Hepatic stellate cell (primary cell): ENCODE measurements at regions not wholly inside any gene's neighbourhood (a gene's known extent, or its start where the extent isn't known, plus 50 kb on each side); places are given as distances from the start of the nearest gene placed in this dataset.

Experiments
- DNase-seq: peaks from one replicate; pipeline ENCODE4 v3.0.0; 2011; ENCODE audit warnings: low spot score

- DNase-seq, result no peak
These were observed 324.0 kb downstream of the STIM2 start for GRCh38 chr4:27184508-27185155.

- no peak for DNase-seq
These were observed 326.1 kb downstream of the STIM2 start for GRCh38 chr4:27186710-27187109.

GRCh38 chr4:27187786-27188185, 327.1 kb downstream of the STIM2 start:
- DNase-seq, result no peak

GRCh38 chr4:27189683-27190082, 329.0 kb downstream of the STIM2 start:
- no peak for DNase-seq

GRCh38 chr4:27191592-27191991, 331.0 kb downstream of the STIM2 start:
- DNase-seq, result no peak

- DNase-seq, result no peak
These were observed 334.0 kb downstream of the STIM2 start for GRCh38 chr4:27194599-27195176.

GRCh38 chr4:27198246-27198645, 337.6 kb downstream of the STIM2 start:
- no peak for DNase-seq

- DNase-seq, result no peak
These were observed 338.3 kb downstream of the STIM2 start for GRCh38 chr4:27198971-27199370.

- no peak for DNase-seq
These were observed 345.4 kb downstream of the STIM2 start for GRCh38 chr4:27206009-27206408.

- no peak for DNase-seq
These were observed 350.3 kb downstream of the STIM2 start for GRCh38 chr4:27210956-27211355.

GRCh38 chr4:27214010-27214409, 353.4 kb downstream of the STIM2 start:
- DNase-seq, result no peak

GRCh38 chr4:27215220-27215826, 354.7 kb downstream of the STIM2 start:
- no peak for DNase-seq

GRCh38 chr4:27217261-27217769, 356.7 kb downstream of the STIM2 start:
- no peak for DNase-seq

- no peak for DNase-seq
These were observed 357.4 kb downstream of the STIM2 start for GRCh38 chr4:27218013-27218412.

- DNase-seq, result no peak
These were observed 362.7 kb downstream of the STIM2 start for GRCh38 chr4:27223326-27223725.

- DNase-seq, result no peak
These were observed 372.9 kb downstream of the STIM2 start for GRCh38 chr4:27233531-27233930.

GRCh38 chr4:27234306-27234899, 373.8 kb downstream of the STIM2 start:
- DNase-seq, result no peak

GRCh38 chr4:27239641-27240040, 379.0 kb downstream of the STIM2 start:
- no peak for DNase-seq

- no peak for DNase-seq
These were observed 381.6 kb downstream of the STIM2 start for GRCh38 chr4:27242217-27242616.

- no peak for DNase-seq
These were observed 384.6 kb downstream of the STIM2 start for GRCh38 chr4:27245216-27245615.

- DNase-seq, result no peak
These were observed 388.2 kb downstream of the STIM2 start for GRCh38 chr4:27248829-27249228.

GRCh38 chr4:27251771-27252170, 391.1 kb downstream of the STIM2 start:
- no peak for DNase-seq

- DNase-seq, result no peak
These were observed 406.8 kb downstream of the STIM2 start for GRCh38 chr4:27267339-27267969.
